ENCODE measurements at regions not wholly inside any gene's neighbourhood (a gene's known extent, or its start where the extent isn't known, plus 50 kb on each side); places are given as distances from the start of the nearest gene placed in this dataset.

GRCh38 chrX:68947882-68948605 lies 119.2 kb downstream of the EFNB1 start:
- no peak for DNase-seq (ENCODE audit: low read depth, low spot score)

GRCh38 chrX:68945603-68946228 lies 116.9 kb downstream of the EFNB1 start:
- DNase-seq (ENCODE audit: low read depth, low spot score), result no peak

GRCh38 chrX:68945081-68945602 lies 116.3 kb downstream of the EFNB1 start:
- no peak for DNase-seq (ENCODE audit: low read depth, low spot score)

- DNase-seq (ENCODE audit: low read depth, low spot score), result no peak
Measured at GRCh38 chrX:68944211-68944610, 115.4 kb downstream of the EFNB1 start.

- DNase-seq (ENCODE audit: low read depth, low spot score), result no peak
Measured at GRCh38 chrX:68942840-68943239, 114.0 kb downstream of the EFNB1 start.

GRCh38 chrX:68942104-68942503 lies 113.3 kb downstream of the EFNB1 start:
- no peak for DNase-seq (ENCODE audit: low read depth, low spot score)

- no peak for DNase-seq (ENCODE audit: low read depth, low spot score)
Measured at GRCh38 chrX:68941385-68941952, 112.6 kb downstream of the EFNB1 start.

GRCh38 chrX:68940601-68941000 lies 111.8 kb downstream of the EFNB1 start:
- no peak for DNase-seq (ENCODE audit: low read depth, low spot score)

GRCh38 chrX:68939868-68940267 lies 111.0 kb downstream of the EFNB1 start:
- no peak for DNase-seq (ENCODE audit: low read depth, low spot score)

GRCh38 chrX:68938244-68939004 lies 109.6 kb downstream of the EFNB1 start:
- no peak for DNase-seq (ENCODE audit: low read depth, low spot score)

- DNase-seq (ENCODE audit: low read depth, low spot score), result no peak
Measured at GRCh38 chrX:68937581-68937980, 108.8 kb downstream of the EFNB1 start.

GRCh38 chrX:68936608-68937007 lies 107.8 kb downstream of the EFNB1 start:
- no peak for DNase-seq (ENCODE audit: low read depth, low spot score)

- no peak for DNase-seq (ENCODE audit: low read depth, low spot score)
Measured at GRCh38 chrX:68936126-68936525, 107.3 kb downstream of the EFNB1 start.

- no peak for DNase-seq (ENCODE audit: low read depth, low spot score)
Measured at GRCh38 chrX:68935362-68935761, 106.5 kb downstream of the EFNB1 start.

- no peak for DNase-seq (ENCODE audit: low read depth, low spot score)
Measured at GRCh38 chrX:68934922-68935321, 106.1 kb downstream of the EFNB1 start.

GRCh38 chrX:68934421-68934820 lies 105.6 kb downstream of the EFNB1 start:
- DNase-seq (ENCODE audit: low read depth, low spot score), result no peak

GRCh38 chrX:68932611-68933010 lies 103.8 kb downstream of the EFNB1 start:
- DNase-seq (ENCODE audit: low read depth, low spot score), result no peak

- no peak for DNase-seq (ENCODE audit: low read depth, low spot score)
Measured at GRCh38 chrX:68931345-68931744, 102.5 kb downstream of the EFNB1 start.

- no peak for DNase-seq (ENCODE audit: low read depth, low spot score)
Measured at GRCh38 chrX:68930542-68931317, 101.9 kb downstream of the EFNB1 start.

- no peak for DNase-seq (ENCODE audit: low read depth, low spot score)
Measured at GRCh38 chrX:68929332-68930150, 100.7 kb downstream of the EFNB1 start.
